ENCODE measurements at regions not wholly inside any gene's neighbourhood (a gene's known extent, or its start where the extent isn't known, plus 50 kb on each side); places are given as distances from the start of the nearest gene placed in this dataset.

DNA sequence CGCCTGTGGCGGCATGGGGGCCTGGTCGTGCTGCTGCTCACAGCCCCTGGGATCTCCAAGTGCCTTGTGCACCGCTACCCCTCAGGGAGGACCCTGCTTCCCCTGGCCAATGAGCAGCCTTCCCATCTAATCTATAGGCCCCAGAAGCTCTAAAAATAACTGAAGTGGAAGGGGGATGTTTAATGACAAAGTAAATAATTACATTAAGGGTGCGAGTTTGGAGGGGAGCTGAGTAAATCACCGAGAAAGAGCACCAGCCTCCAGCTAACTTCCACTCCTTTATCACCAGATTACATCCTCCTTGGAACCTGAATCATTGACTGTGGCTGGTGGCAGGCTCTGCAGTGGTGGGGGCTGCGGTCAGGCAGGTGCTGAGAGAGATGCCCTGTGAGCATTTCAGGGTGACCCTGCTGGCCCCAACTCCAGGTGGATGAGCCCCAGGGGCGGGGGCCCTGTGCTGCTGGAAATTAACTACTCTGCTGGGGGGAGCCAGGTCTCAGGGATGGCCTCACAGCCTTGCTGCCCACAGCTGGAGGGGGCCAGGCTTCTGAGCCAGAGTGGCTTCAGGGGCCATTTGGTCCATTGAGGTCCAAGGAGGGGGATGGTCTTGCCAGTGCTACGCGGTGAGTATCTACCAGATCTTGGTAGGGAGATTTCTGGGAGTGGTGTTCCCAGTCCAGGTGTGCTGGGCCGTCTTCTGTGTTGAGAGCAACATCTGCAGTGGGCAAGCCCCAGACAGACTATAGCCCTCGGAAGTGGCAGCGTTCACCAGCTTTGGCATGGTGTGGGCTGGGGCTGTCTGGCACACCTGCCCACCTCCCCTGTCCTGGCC is 74.2 kb downstream of the GLI2 start:
- no peak for DNase-seq

DNA sequence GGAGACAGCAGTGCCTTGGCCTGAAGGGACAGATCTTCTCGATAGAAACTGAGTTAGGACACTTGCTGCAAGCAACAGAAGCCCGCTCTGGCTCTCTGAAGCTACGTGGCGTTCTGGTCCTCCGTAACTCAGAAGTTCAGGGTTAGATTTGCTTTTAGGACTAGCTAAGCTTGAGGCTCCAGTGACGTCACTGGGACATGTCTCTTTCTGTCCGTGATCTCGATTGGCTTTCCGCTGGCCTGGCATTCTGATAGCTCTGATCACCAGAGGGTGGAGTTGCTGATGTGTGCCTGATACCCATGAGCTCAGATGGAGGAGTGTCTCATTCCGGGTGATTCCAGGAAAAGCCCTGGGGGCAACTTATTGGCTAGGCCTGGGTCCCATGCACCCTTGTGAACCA is 75.0 kb downstream of the GLI2 start:
- DNase-seq: no peak

DNA sequence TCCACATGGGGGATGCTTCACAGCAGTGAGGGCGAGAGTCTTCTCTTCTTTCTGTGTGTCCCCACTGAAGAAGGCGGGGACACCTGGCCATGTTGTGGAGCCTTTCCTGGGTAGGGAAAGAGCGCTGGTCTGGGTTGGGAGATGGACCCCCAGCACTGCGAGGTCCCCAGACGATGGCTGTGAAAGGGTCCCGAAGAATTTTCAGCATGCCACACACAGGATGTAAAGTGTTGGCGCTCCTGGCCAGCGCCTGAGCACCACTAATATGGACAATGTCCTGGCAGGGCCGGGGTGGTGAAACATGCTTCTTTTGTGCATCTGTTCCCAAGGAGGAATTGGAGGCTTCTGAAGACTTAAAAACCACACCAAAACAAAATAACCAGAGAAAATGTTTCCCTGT is 77.2 kb downstream of the GLI2 start:
- DNase-seq: no peak

DNA sequence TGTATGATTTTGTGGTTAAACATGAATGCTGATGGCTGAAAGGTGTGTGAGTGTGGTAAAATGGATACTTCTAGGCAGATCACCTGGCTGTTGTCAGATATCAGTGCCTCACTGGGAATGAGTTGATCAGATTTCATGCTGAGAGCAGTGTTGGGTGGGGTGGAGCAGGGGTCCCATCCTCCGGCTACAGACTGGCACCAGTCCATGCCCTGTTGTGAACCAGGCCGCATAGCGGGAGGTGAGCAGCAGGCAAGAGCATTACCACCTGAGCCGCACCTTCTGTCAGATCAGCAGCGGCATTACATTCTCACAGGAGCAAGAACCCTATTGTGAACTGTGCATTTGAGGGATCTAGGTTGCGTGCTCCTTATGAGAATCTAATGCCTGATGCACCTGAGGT is 78.7 kb downstream of the GLI2 start:
- DNase-seq: no peak

DNA sequence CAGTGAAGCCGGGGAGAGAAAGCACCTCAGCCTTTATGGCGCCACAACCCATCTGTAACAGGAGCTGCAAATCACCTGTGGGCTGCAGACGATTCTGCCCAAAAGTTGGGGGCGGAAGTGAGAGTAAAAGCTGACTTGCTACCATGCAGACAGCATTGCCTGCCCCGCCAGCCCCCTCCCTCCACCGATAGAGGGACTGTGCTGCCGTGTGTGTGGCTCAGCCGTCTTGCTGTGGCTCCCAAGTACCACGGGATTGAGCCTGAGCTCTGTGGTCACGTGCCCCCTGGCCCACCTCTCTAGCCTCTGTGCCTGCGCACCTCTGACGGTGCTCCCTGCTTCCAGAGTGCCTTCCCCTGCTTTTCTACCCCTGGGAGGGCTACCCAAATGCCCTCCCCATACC is 79.6 kb downstream of the GLI2 start:
- DNase-seq: no peak

DNA sequence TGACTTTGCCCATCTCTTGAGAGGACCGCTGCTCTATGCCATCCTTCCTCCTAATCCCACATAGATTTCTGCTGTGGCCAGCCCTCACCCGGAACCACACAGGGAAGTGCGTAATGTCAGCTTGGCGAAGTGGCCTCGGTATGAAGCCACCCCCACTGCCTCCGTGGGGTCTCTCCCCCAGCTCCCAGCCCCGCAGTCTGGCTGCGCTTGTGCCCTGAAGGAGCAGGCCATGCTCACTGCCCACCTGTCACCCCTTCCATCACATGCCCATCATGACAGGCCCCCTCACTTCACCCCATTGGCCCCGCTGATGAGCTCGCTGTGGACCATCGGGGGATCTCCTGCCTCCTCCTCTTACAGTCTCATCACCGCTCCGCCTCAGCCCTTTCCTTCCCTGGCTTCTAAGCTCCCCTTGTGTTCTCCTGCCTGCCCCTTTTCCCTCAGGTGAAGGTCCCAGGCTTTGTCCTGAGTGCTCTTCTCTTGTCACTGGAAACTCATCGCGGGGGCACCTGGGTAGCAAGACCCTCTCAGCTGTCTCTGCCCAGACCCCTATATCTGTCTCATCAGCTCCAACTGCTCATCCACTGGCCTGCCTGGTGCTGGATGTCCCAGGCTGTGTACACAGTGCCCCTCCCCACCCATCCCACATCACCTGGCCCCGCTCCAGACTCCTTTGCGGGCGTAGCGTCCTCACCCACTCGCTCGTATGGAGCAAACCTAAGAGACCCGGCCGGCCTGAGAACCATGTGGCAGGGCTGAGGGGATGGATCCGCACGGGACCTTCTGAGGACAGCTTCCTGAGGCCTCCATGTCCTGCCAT is 81.7 kb downstream of the GLI2 start:
- DNase-seq: no peak

DNA sequence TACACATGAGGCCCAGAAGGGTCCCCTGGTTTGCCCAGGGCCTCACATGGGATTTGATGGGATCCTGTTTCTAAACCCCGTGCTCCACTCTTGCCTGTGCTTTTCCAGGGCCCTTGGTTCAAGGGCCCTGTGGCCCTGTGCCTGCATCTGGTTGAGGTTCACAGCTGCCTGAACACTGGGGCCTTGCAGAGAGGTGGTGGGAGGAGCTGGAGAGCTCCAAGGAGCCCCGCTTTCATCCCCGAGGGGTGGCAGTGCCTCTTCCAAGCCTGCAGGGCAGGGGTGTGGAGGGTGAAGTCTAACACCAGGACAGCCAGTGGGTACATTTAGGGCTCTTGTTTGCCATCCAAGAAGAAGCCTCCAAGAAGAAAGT is 82.3 kb downstream of the GLI2 start:
- no peak for DNase-seq

DNA sequence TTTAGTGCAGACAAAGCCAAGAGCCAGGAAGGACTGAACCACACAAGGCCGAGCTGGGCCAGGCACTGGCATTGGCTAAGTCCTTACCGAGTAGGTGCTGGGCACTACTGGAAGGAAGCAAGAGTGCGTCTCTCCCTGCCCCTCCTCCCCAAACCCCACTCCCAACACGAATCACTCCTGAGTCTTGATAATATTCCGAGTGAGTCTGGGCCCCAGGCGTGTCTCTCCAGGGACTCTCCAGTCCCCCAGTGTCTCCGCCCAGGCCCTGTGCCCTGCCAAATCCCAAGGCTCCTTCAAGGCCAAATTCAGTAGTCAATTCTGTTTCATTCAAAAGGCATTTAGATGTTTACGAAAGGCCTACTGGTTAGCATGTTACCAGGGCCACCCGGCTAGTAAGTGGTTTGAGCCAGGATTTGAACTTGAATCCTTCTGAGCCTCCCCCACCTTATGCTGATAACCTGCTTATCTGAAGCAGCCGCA is 82.8 kb downstream of the GLI2 start:
- DNase-seq: no peak

DNA sequence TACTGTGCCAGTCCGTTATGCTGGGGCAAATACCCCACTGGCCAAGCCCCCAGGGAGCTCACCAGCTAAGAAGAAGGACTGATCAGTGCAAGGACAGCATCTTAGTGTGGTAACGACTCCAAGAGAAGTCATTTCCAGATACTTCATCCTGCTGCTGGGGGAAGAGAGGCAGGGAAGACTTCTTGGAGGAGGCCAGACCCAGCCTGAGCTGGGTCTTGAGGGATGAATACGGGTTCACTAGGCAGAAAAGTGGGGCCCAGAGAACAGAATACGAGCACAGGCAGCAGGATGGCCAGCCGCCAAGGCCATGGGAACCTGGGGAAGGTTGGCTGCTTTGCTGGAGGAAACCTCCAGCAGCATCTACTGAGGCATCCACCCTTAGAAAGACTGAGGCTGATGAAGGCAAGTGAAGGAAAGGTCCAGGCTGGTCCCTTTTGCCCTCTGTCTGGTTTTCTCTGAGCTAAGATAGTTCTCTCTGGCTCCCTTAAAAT is 84.1 kb downstream of the GLI2 start:
- DNase-seq: no peak

DNA sequence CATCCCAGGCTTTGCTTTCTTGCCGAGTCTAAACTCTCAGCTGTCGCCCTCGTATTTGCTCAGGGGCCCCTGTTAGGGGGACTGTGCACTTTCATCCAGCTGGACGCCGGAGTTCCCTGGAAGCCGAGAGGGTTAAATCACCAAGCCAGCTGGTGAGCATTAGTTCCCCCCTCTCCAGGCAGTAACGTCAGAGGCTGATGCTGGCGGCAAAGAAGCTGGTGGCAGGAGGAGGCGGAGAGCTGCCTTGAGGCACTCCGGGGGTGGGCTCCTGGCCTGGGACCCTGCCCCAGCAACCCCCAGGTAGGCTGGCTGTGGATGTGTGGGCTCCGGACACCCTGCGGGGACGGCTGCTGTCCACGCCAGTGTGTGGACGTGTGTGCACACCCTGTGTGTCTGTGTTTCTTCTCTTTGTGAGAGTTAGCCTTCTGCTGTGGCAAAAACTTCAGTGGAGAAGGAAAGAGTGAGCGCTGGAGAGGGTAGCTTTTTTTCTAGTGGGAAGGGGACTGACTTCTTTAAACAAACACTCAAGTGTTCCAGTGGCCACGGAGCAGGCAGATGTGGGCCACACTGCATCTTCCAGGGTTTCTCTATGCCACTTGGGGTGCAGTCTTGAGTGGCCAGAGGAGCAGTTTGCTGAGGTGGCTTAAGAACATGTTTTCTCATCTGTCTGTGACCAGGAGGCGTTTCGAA is 84.7 kb downstream of the GLI2 start:
- DNase-seq: peak in 1 of 2 experiments; percentile 31

DNA sequence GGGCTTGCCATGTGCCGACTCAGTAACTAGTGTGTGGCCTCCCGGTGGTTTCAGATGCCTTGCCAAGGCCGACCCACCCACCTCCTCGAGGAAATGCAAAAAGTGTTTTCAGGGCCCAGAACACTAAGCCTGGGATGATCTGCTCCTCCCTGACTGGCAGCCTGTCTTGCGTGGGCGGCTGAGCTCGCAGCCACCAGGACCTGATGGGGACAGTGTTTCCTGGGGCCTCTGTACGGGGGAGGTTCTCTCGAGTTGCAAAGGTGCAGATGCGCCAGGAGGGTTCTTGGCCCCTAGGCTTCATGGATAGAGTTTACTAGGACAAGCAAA is 85.2 kb downstream of the GLI2 start:
- DNase-seq: no peak

DNA sequence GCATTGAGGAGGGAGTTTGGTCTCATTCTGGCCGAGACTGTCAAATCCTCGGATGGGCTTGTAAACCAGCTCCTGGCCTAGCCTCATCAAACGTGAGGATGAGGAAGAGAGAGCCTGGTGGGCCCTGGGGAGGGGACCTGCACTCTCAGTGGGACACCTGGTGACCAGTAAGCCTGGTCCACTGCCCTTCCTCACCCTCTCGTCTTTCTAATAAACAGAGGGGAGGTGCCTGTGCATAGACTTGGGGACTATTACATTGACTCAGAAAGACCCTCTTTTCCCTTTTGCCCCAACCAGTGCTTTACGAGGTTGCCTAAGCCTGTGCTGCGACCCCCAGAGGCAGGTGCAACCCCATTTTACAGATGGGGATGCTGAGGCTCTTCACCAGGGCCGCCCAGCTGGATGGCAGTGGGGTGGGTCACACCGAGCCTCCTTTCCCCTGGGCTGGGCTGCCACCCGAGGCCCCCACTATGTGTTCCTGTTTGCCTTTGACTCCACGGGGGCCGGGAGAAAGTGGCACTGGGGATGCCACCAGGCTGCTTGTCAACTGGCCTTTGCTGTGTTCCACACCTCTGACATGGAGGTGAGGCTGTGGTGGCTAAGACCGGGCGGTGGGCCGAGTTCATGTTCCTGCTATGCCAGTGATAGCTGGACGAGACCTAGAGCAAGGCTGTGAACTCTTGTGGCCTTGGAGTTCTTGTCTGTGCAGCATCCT is 85.9 kb downstream of the GLI2 start:
- no peak for DNase-seq

DNA sequence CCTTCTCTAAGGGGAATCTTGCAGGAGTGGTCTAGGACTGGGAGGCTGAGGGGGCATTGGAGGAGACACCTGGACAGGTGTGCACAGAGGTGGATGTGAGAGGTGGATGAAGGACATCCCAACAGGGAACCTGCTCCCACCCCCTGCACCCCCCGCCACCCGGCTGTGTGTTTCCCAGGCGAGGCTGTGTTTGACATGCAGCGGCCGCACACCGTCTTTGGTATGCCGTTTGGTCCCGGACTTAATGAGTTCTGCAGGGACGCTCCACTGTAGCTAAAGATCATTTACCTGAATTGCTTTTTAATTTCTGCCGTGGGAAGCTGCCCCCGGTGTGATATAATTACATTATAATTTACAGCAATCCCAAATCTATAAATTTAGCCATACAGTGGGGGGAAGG is 87.3 kb downstream of the GLI2 start:
- DNase-seq: no peak

DNA sequence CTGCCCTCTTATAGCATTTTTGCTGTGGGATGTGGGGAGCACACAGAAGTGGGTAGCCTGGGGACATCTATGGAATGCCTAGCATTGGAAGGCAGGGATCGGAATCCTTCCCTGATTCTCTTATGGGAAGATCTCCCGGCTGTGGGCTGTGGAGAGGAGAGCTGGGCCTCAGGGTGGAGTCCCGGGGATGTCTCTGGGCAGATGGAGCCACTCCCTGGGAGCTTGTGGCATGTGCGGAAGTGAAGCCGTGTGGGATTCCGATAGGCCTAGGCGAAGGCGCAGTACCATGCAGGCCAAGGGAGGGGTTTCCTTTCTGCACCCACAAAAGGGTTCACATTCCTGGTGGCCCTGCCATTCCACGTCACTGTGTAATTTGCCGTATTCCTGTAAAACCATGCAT is 87.9 kb downstream of the GLI2 start:
- no peak for DNase-seq

DNA sequence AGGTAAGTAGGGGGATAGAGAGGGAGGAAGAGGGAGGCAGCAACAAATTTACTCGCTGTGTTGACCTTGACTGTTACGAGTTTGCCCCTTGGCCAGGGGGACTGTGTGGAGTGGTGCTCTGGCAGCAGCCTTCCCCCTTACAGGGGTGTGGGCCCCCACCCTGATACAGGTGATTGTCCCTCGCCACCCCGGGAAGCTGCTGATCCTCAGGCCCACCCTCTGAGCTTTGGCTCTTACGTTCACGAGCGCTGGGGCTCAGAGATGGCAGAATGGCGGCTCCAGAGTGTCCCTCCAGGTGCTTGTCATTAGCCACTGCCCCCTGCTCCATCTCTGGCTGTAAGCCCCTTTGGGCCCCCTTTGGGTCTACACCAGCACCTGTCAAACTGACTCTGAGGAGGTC is 88.6 kb downstream of the GLI2 start:
- DNase-seq: no peak

DNA sequence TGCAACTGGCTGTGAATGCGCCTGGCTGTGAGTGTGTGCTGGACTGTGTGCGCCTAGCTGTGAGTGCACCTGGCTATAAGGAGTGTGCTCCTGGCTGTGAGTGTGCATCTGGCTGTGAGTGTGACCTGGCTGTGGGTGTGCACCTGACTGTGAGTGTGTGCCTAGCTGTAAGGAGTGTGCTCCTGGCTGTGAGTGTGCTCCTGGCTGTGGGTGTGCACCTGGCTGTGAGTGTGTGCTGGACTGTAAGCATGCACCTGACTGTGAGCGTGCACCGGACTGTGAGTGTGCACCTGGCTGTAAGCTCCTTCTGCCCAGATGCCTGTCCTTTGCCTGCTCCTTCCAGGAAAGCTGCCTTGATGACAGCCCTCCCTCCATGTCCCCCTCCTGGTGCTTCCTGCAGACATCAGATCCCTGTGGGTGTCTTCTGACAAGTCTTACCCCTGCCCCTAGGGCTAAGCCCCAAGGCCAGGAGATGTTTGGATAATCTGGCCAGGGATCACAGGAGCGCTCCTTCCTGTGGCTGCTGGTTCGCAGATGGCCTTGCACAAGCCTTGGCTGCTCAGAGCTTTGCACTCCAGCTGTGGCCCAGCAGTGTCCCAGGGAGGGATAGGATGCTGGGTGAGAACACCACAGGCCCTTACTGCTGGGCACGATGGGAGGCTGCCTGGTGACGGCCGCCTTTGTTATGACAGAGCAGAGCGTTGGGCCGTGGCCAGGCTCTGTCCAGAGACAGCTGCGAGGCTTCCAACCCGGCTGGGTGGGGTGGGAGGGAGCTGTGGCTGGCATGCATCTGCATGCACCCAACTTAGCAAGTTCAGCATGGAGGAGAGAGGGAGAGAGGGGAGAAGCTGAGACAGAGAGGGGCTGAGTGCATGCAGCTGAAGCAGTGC is 89.9 kb downstream of the GLI2 start:
- no peak for DNase-seq

DNA sequence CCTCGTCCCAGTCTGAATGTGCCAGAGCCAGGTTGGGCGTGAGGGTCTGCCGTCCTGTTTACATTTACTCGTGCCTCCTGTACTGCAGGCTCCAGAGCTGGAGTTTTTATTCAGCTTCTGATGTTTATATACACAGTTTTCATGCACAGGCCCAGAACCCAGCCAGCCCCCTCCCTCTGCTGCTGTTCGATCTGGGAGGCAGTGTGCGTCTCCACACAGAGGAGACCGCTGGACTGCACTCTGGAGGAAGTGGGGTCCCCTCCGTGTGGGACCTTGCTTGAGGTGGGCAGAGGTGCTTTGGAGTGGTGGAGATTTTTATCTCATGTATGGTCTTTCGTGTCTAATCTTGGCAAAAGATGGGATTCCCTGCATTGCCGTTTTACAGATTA is 90.6 kb downstream of the GLI2 start:
- no peak for DNase-seq

DNA sequence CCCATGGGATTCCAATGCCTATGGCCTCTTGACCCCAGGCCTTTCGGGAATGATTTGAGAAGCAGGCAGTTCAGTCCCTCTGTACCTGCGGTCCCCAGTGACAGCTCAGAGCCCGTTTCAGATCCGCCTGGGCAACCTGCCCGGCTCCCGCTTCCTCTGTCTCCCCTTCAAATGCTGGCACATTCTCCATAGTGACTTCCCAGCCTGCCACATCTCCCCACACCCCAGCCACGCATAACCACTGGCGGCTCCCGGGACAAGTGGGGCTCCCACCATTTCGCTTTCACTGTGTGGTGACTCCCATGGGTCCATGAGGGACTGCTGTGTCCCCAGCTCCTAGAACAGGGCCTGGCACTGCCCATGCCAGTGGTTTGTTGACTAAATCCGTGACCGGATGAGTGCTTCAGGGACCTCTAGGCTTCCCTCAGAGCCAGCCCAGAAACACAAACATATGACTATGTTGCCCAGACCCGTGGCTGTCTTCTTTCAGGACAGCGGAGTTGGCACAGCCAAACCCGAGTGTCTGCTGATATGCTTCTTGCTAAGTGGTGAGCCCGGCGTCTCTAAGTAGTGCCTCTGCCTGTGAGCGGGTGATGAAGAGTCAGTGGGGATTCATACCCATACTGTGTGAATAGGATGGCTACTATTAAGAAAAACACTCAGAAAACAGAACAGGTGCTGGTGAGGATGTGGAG is 91.2 kb downstream of the GLI2 start:
- no peak for DNase-seq

DNA sequence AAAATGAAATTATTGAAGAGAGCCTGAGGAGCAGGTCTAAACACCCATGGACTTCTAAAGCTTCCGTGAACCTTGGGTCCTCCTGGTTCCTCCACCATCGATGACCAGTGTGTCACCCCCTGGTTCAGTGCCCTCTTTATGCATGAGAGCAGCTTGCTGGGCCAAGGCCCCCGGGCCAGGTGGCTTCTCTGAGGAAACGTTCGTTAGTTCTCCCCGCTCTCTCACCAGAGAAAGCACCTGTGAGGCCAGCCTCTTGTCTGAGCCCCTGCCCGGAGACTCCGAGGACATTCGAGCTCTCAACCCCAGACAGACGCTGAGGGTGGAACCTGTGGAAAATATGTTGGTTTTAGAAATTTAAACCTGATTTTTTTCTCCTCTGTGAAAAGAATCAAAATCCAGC is 92.4 kb downstream of the GLI2 start:
- no peak for DNase-seq

DNA sequence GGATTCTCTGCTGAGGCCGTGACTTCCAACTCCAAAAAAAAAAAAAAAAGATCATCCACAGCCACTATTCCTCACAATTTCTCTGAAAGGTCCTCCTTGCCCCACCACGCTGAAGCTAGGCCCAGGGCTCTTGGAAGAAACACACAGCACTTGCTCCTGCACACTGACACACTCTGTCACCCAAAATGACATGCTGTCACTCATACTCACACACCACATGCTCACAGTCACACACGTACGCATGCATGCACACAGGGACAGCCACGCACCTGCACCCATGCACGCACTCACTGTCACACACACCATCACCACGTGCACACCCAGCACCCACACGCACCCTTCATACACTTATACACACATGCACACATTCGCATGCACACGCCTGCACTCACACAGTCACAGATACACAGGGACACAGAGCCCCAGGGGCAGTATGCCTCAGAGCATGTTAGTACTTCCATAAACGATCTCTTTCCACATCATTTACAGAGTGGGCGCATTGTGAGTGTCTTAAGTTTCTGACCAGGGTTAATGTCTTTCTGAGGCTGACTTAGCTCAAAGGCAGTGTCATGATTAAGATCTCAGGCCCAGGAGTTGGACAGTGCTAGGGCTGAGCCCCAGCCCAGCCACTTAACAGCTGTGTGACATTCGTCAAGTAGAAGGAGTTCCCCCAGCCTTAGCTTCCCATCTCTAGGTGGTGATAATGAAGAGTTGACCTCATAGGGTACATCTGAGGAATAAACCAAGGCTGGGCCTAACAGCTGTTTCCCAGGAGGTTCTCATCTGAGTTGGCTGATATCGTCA is 93.4 kb downstream of the GLI2 start:
- no peak for DNase-seq

All from NCI-H526 (cell line).